H9 (cell line): ENCODE measurements at regions not wholly inside any gene's neighbourhood (a gene's known extent, or its start where the extent isn't known, plus 50 kb on each side); places are given as distances from the start of the nearest gene placed in this dataset.

Source experiments
- DNase-seq: peaks from one replicate; pipeline ENCODE4 v3.0.0-alpha.2; 2017
- H2AFZ ChIP-seq: one replicate; pipeline ENCODE4 v1.6.1; 2013; ENCODE audit warnings: mild to moderate bottlenecking, low read length, control low read depth, moderate library complexity
- H2AK5ac ChIP-seq: 2 replicates; pipeline ENCODE4 v1.6.1; 2013; ENCODE audit warnings: low read length, control low read depth, mixed read lengths; ENCODE audit not compliant: insufficient read length
- H2BK120ac ChIP-seq: one replicate; pipeline ENCODE4 v1.6.1; 2013; ENCODE audit warnings: low read depth, mild to moderate bottlenecking, low read length, control low read depth, inconsistent platforms; ENCODE audit not compliant: poor library complexity, severe bottlenecking
- H2BK12ac ChIP-seq: 2 replicates; pipeline ENCODE4 v1.6.1; 2013; ENCODE audit warnings: low read length, control low read depth, mixed read lengths, low read depth; ENCODE audit not compliant: insufficient read length
- H2BK15ac ChIP-seq: 2 replicates; pipeline ENCODE4 v1.6.1; 2013; ENCODE audit warnings: low read depth, low read length, control low read depth
- H2BK20ac ChIP-seq: one replicate; pipeline ENCODE4 v1.6.1; 2013; ENCODE audit warnings: low read depth, mild to moderate bottlenecking, low read length, control low read depth, inconsistent platforms; ENCODE audit not compliant: poor library complexity, severe bottlenecking
- H2BK5ac ChIP-seq: 2 replicates; pipeline ENCODE4 v1.6.1; 2013; ENCODE audit warnings: low read length, control low read depth, mixed read lengths; ENCODE audit not compliant: insufficient read length
- H3K14ac ChIP-seq: 2 replicates; pipeline ENCODE4 v1.6.1; 2013; ENCODE audit warnings: low read length, control low read depth; ENCODE audit not compliant: insufficient read depth
- H3K18ac ChIP-seq: 2 replicates; pipeline ENCODE4 v1.6.1; 2013; ENCODE audit warnings: low read depth, mild to moderate bottlenecking, mixed read lengths, low read length, control low read depth; ENCODE audit not compliant: insufficient read length
- H3K23ac ChIP-seq: 2 replicates; pipeline ENCODE4 v1.6.1; 2013; ENCODE audit warnings: low read length, control low read depth, mixed read lengths, low read depth; ENCODE audit not compliant: insufficient read length
- H3K23me2 ChIP-seq: 2 replicates; pipeline ENCODE4 v1.6.1; 2013; ENCODE audit warnings: low read depth, mild to moderate bottlenecking, mixed read lengths, low read length, control low read depth; ENCODE audit not compliant: insufficient read length, poor library complexity, severe bottlenecking
- H3K27ac ChIP-seq: 2 replicates; pipeline ENCODE4 v1.5.1; 2013; ENCODE audit warnings: low read length, control low read depth, mixed read lengths, low read depth; ENCODE audit not compliant: insufficient read length
- H3K27me3 ChIP-seq: 2 replicates; pipeline ENCODE4 v1.6.1; 2013; ENCODE audit warnings: low read length, control low read depth, inconsistent platforms; ENCODE audit not compliant: insufficient read depth
- H3K4ac ChIP-seq: 2 replicates; pipeline ENCODE4 v1.6.1; 2013; ENCODE audit warnings: low read depth, mild to moderate bottlenecking, control low read depth, inconsistent platforms, low read length, moderate library complexity
- H3K4me1 ChIP-seq: 2 replicates; pipeline ENCODE4 v1.6.1; 2013; ENCODE audit warnings: low read length, control low read depth, inconsistent platforms; ENCODE audit not compliant: insufficient read depth
- H3K4me2 ChIP-seq: 2 replicates; pipeline ENCODE4 v1.6.1; 2013; ENCODE audit warnings: low read length, control low read depth, mixed read lengths; ENCODE audit not compliant: insufficient read length, insufficient read depth
- H3K56ac ChIP-seq: 2 replicates; pipeline ENCODE4 v1.6.1; 2013; ENCODE audit warnings: low read depth, mild to moderate bottlenecking, mixed read lengths, low read length, control low read depth; ENCODE audit not compliant: insufficient read length
- H3K79me1 ChIP-seq: 2 replicates; pipeline ENCODE4 v1.6.1; 2013; ENCODE audit warnings: low read depth, mild to moderate bottlenecking, moderate library complexity, low read length, control low read depth, inconsistent platforms; ENCODE audit not compliant: insufficient read depth, poor library complexity, severe bottlenecking
- H3K79me2 ChIP-seq: 2 replicates; pipeline ENCODE4 v1.6.1; 2013; ENCODE audit warnings: low read length, control low read depth, inconsistent platforms; ENCODE audit not compliant: insufficient read depth
- H3K9ac ChIP-seq: 2 replicates; pipeline ENCODE4 v1.6.1; 2013; ENCODE audit warnings: low read length, control low read depth, mixed read lengths; ENCODE audit not compliant: insufficient read length; ENCODE audit errors: extremely low read depth
- H3K9me3 ChIP-seq: one replicate; pipeline ENCODE4 v1.6.1; 2013; ENCODE audit warnings: low read depth, low read length, inconsistent platforms; ENCODE audit not compliant: control insufficient read depth
- H3T11ph ChIP-seq: one replicate; pipeline ENCODE4 v1.6.1; 2013; ENCODE audit warnings: mild to moderate bottlenecking, low read length, control low read depth, inconsistent platforms
- H4K20me1 ChIP-seq: one replicate; pipeline ENCODE4 v1.6.1; 2013; ENCODE audit not compliant: control insufficient read depth, insufficient read length, insufficient read depth
- H4K5ac ChIP-seq: 2 replicates; pipeline ENCODE4 v1.6.1; 2013; ENCODE audit warnings: low read depth, mild to moderate bottlenecking, mixed read lengths, low read length, control low read depth; ENCODE audit not compliant: insufficient read length
- H4K8ac ChIP-seq: replicated peaks from 2 replicates; pipeline ENCODE4 v1.6.1; 2013; ENCODE audit warnings: low read length, control low read depth, mixed read lengths, low read depth; ENCODE audit not compliant: insufficient read length
- H4K91ac ChIP-seq: 2 replicates; pipeline ENCODE4 v1.6.1; 2013; ENCODE audit warnings: low read depth, mild to moderate bottlenecking, moderate library complexity, mixed read lengths, low read length, control low read depth; ENCODE audit not compliant: insufficient read length
- H3K27ac Mint-ChIP-seq, 3 experiments: 2 replicates in 2 of 3; 3 replicates in 1 of 3; pipeline ENCODE4 v1.8.0; 2020 to 2021; ENCODE audit warnings: mixed read lengths in 3 of 3, mild to moderate bottlenecking in 1 of 3, moderate library complexity in 1 of 3
- H3K27me3 Mint-ChIP-seq: 2 replicates; pipeline ENCODE4 v1.8.0; 2021; ENCODE audit warnings: low read depth, mild to moderate bottlenecking, moderate library complexity, mixed read lengths
- H3K36me3 Mint-ChIP-seq, 3 experiments: 2 replicates in 2 of 3; 3 replicates in 1 of 3; pipeline ENCODE4 v1.8.0; 2020 to 2021; ENCODE audit warnings: low read depth in 3 of 3, mixed read lengths in 3 of 3; ENCODE audit not compliant: insufficient read depth in 1 of 3
- H3K4me1 Mint-ChIP-seq, 2 experiments: 2 replicates each; pipeline ENCODE4 v1.8.0; 2020; ENCODE audit warnings: mixed read lengths in 2 of 2
- H3K4me3 Mint-ChIP-seq, 2 experiments: 2 replicates in 1 of 2; 3 replicates in 1 of 2; pipeline ENCODE4 v1.8.0; 2020 to 2021; ENCODE audit warnings: mild to moderate bottlenecking in 2 of 2, mixed read lengths in 2 of 2, moderate library complexity in 1 of 2
- H3K9me3 Mint-ChIP-seq, 2 experiments: 2 replicates in 1 of 2; 3 replicates in 1 of 2; pipeline ENCODE4 v1.8.0; 2020; ENCODE audit warnings: mild to moderate bottlenecking in 2 of 2, mixed read lengths in 2 of 2, moderate library complexity in 1 of 2
- CTCF ChIP-seq: fragments of 200-600 bp; sonication (generic); conservative IDR thresholded peaks from 3 replicates; pipeline ENCODE4 v1.8.0; 2021; ENCODE audit warnings: antibody characterized with exemption, mild to moderate bottlenecking
- WGBS: extraction: QIAGEN DNeasy Blood & Tissue Kit; methylation state at CpG from one replicate; pipeline ENCODE4 v1.1.7; 2013; ENCODE audit warnings: missing lambda C conversion rate, low lambda C conversion rate, mixed read lengths; ENCODE audit not compliant: insufficient read length; ENCODE audit errors: extremely low coverage; 5-methylcytosine and 5-hydroxymethylcytosine counted together

GRCh38 chr16:76926595-76926994 lies 264.4 kb upstream of the MON1B start:
- H2AK5ac ChIP-seq = no peak overlapping the region
- H2AFZ ChIP-seq = no peak overlapping the region
- no peak overlapping the region for H4K8ac ChIP-seq
- H3K27ac ChIP-seq = no peak overlapping the region
- no peak overlapping the region for H2BK120ac ChIP-seq
- H3K79me2 ChIP-seq = no peaks in the 10 kb centered on the region
- H3K9me3 ChIP-seq = no peaks in the 10 kb centered on the region
- no peaks in the 10 kb centered on the region for H3K27me3 ChIP-seq
- no peaks in the 10 kb centered on the region for H4K20me1 ChIP-seq
- no CpG with 5 or more reads among the region's 1 CpG for WGBS
- H3K27ac Mint-ChIP-seq = peak overlapping the region in 1 of 3 experiments; percentile 54; a peak in 1 of 7 replicates
- peaks cover 4% of the 10 kb centered on the region in 2 experiments; a peak in 3 of 4 replicates for H3K4me1 Mint-ChIP-seq
- H3K9me3 Mint-ChIP-seq = no peaks in the 10 kb centered on the region
- H3K56ac ChIP-seq = no peak overlapping the region
- no peaks in the 10 kb centered on the region for H3K23me2 ChIP-seq
- no peak overlapping the region for H4K91ac ChIP-seq
- H3T11ph ChIP-seq = no peak overlapping the region
- H3K79me1 ChIP-seq = no peaks in the 10 kb centered on the region
- TF ChIP-seq CTCF = no peak
- H2BK5ac ChIP-seq = no peak overlapping the region
- H3K36me3 Mint-ChIP-seq = no peaks in the 10 kb centered on the region
- no peak overlapping the region for H3K4ac ChIP-seq
- DNase-seq = no peak
- no peak overlapping the region for H4K5ac ChIP-seq
- no peak overlapping the region for H2BK15ac ChIP-seq
- H3K9ac ChIP-seq = no peak overlapping the region
- H2BK20ac ChIP-seq = no peak overlapping the region
- no peak overlapping the region for H3K23ac ChIP-seq
- H3K4me3 Mint-ChIP-seq = no peak overlapping the region
- no peak overlapping the region for H2BK12ac ChIP-seq
- H3K14ac ChIP-seq = no peak overlapping the region
- no peaks in the 10 kb centered on the region for H3K27me3 Mint-ChIP-seq
- no peaks in the 10 kb centered on the region for H3K4me1 ChIP-seq
- H3K18ac ChIP-seq = no peak overlapping the region
- no peak overlapping the region for H3K4me2 ChIP-seq
